Effector CD8-positive, alpha-beta T cell (primary cell): ENCODE measurements at regions not wholly inside any gene's neighbourhood (a gene's known extent, or its start where the extent isn't known, plus 50 kb on each side); places are given as distances from the start of the nearest gene placed in this dataset.

Experiments used
- DNase-seq: peaks from one replicate; lab custom pipeline; 2025; lab: John Stamatoyannopoulos, UW

DNA sequence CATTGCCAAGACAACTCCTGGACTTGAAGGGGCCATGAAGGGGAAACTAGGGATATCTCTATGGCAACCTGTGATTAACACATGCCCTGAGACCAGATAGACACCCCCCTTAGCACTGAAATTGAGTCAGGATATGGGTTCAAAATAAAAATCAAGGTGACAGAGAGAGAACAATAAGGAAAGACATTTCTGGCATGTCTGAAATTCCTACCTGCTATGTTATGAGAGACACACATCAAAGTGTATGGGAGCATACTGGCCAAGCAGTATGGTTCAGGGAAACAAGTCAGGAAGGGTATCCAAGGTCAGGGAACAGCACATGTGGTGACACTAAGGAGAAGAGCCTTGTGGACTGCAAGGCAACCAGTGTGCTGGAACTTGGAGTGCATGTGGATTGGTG is 388.7 kb downstream of the SHQ1 start:
- DNase-seq = no peak

DNA sequence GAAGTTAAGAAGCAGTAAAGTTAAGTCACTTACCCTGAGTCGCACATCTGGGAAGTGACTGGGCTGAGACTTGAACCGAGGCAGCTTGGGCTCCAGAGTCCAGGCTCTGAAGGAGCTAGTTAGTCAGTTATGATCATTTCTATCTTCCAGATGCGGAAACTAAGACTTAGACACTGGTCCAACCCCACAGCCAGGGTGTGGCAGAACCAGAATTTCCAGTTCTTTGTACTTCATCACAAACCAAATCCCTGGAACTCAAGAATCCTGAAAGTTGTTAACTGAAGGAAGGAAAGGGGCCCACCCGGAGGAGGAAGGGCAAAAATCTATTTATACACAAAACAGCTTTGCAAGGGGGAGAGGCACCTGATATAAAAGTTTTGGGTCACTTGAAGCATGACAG is 389.9 kb downstream of the SHQ1 start:
- DNase-seq = no peak

DNA sequence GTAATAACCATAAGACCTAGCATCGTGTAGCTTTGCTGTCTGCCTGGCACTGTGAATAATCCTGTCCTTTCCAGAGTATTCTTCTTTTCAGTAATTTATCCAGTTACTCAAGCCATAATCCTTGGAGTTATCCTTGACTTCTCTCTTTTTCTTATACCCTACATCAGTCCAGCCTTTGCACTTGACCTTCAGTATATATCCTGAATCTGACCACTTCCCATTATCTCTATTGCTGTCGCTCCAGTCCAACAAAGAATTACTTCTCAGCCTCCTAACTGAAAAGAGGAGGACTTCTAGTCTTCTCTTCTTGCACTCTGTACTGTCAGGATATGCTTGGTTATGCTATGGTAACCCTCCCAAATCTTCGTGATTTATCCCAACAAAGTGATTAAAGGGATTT is 393.8 kb downstream of the SHQ1 start:
- DNase-seq = no peak

DNA sequence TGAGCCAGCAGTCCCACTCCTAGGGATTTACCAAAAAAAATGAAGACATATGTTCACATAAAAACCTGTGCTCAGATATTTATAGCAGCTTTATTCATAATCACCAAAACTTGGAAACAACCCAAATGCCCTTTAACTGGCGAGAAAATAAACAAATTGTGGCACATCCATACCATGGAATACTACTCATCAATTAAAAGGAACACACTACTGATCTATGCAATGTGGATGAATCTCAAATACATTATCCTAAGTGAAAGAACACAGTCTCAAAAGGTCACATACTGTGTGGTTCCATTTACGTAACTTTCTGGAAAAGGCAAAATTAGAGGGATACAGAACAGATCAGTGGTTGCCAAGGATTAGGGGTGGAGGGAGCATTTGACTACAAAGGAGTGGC is 394.5 kb downstream of the SHQ1 start:
- DNase-seq = no peak

DNA sequence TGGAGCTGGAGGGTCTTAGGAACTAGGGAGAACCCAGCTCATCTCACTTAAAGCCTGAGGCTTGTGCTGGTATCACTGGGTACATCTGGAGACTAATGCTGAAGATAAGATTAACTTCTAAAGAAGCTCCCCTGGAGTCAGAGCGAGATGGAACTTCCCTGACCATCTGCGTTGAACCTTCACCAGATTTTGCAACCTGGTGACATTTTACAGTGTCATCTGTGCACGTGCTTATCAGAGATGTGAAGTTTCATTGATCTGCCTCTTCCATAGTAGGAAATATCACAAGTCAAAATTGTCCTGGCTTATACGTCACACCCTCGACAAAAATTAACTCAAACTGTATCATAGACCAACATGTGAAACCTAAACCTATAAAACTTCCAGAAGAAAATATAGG is 395.5 kb downstream of the SHQ1 start:
- no peak for DNase-seq

DNA sequence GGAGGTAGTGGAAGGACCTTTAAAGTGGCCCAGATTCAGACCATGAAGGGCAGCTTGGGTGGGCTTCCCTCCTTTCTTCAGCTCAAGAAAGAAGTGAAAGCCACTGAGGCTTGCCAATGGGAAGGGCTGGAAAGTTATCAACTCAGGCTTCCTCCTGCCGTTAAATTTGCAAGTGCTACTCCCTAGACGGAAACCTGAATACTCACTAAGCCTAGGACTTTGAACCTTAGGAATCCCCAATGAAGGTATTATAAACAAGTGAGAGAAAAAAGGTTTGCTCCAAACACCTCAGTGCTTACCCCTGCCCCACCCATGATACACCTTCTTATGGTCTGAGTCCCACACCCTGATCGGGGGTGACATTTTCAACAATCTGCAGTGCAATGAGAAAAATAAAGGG is 396.4 kb downstream of the SHQ1 start:
- DNase-seq = no peak

DNA sequence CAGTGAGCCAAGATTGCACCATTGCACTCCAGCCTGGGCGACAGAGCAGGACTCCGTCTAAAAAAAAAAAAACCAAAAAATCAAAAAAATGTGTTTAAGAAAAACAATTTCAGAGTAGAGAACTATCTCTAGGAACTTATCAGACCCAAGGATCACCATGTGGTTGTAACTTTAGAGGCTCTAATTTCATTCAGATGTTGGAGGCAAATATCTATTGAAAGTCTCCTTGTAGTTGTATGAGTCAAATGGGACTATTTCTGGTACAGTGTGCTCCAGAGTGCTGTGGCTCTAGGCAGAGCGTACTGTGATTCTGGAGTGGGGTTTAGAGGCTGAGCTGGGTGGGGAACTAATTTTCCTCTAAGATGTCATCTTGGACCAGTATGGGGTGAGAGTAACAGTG is 398.7 kb downstream of the SHQ1 start:
- DNase-seq = no peak

DNA sequence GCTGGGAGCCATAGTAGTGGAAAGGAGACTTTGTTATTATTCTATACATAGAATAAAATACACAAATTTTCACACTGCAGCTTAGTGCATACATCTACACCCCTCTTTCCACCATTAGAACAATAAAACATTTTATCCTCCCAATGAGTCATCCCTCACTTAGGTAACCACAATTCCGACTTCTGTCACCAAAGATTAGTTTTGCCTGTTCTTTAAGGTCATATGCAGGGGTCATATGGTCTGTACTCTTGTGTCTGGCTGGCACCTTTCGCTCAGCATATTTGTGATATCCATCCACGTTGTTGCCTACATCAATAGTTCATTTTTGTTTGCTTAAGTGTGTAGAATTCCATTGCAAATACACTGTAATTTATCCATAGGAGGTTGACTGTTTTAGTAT is 399.4 kb downstream of the SHQ1 start:
- no peak for DNase-seq

DNA sequence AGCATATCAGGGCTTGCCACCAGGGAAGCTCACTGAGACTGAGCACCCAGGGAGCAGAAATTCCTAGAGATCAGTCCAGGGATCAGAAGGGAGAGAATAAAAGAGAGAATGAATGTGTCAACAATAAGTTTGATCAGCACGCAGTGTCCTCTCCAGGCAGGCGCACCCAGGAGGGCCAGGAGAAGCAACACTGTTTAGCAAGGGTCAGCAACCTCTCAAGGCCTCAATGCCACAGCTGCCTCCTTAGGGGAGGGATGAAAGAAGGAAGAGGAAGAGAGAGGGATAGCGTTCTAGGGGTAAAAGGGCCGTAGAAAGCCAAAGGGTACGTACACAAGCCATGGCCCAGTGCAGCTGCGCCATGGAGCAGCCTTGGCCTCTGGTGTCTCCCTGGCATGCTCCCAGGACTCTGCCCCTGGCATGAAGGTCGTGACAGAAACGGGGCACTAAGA is 399.8 kb downstream of the SHQ1 start:
- no peak for DNase-seq

DNA sequence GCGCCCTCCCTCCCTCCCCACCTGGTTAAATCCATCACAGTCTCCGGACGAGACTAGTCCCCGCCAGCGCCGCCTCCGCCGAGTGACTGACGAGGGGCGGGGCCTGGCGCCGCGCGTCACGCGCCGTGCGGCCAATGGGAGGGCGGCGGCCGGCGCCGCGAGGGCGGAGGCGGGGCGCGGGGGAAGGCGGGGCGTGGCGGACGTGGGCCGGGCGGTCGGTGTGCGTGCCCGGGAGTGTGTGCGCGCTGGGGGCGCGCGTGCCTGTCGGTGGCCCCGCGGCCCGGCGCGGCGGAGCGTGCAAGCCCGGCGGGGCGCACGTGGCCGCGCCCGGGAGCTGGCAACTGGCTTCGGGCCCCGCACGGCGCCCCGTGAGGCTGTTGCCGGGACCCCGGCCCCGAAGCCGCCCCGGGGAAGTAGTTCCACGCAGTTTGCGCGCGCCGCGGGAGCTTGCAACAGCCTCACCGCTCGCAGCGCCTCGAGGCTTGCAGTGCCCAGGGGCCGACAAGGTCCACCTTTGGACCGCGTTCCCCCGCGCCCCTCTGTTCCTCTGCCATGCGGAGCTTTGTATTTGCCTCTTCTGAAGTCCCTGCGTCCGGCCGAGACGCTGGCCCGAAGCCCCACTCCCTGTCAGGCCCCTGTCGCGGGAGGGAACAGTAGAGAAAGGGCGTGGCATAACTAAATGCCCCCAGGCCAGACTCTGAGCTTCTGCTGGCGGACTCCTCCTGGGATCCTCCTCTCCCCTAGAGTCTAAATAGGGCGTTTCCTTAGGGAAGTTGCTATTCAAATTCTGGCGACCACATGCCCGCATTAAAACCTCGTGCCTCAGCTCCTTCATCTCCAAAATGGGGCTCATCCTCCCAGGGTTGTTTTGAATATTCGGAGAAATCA is 400.9 kb downstream of the SHQ1 start:
- peak; percentile 89 for DNase-seq

DNA sequence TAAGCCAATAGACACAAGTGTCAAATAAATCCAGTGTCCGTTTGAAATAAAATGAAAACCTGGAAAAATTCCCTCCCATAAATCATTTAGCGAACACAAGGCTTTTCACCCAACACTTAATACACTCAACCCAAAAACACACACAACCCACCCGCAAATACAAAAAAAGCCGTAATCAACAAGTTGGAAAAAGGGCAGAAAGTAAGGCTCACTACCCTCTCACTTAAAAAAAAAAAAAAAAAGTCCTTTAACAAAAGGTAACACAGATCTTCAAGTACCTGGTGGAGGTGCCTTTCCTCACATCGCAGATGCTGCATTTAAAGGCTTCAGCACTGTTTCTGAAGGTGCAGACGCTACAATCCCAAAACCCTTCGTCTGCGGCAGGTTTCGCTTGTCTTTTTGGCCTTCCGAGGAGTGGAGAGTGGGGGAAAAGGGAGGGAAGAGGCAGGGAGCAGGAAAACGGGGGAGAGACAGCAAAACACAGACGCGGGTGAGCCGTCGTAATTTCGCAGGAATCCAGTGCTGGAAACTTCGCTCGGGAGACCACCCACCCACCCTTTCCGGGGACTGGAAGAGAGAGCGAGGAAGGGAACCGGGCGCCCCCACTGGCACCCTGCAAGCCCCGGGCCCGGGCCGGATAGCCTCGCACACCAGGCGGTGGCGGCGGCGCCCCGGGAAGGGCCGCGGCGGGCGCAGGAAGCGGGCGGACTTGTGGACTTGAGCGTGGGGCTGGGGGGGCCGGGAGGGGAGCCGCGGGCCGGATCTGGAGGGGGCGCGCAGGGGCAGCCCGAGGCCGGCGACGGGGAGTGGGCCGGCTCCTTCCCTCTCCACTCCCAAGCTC is 401.8 kb downstream of the SHQ1 start, which contains the start of gene RYBP:
Gene RYBP, minus strand, starts transcription at position 404 of the 841 bp plus-strand sequence.
- no peak for DNase-seq

DNA sequence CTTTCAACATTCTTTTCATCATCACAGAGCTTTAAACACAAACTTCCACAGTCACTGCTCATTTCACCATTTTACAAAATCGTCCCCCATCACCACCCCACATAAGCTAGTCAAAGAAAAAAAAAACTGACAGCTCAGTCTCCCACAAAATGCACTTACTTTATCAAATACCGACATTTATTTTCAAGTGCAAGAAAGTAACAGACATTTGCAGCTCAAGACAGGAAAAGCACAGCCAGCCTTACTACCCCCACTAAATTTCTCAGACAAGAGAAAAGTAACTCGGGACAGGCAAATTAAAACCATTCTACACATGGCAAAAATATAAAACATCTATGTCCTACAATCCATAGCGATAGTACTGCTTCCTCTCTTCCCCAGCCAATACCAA is 402.4 kb downstream of the SHQ1 start:
- DNase-seq = no peak

DNA sequence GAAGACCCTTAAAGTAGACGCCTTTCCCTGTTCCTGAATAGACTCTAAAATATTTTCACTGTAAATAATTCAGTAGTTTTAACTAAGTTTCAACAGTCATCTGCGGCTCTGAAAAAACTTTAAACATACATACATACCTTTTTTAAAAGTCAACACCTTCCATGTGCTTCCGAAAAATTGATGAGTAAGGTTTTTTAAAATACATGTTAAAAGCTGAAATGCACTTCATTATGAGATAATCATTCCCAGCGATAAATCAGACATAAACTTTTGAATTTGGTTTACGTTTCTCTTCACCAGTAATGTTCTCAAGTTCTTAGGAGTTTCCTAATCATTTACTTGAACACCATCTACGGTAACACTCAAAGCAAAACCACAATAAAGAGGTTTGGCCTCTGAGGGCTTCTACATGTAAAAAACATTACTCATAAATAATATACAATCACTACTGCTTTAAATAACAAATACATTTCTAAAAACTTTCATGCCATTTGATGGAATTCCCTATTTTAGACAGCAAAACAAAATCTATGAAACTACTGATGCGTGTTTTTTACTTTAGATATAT is 403.5 kb downstream of the SHQ1 start:
- DNase-seq = no peak

DNA sequence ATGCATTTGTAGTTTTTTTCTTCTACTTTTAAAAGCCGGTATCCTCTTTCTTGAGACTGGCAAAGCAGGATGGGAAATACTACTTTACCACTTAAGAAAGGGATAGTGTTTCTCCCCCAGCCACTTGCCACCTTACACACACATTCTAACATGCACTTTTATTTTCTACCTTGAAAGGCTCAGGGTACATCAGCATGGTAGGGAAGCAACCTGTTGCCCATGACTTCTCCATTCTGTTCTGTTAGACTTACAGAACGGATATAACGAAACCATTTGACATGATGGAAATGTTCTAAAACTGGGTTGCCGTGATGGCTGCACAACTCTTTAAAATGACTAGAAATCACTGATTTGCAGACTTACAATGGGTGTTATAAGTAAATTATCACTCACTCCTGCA is 405.5 kb downstream of the SHQ1 start:
- DNase-seq = no peak

DNA sequence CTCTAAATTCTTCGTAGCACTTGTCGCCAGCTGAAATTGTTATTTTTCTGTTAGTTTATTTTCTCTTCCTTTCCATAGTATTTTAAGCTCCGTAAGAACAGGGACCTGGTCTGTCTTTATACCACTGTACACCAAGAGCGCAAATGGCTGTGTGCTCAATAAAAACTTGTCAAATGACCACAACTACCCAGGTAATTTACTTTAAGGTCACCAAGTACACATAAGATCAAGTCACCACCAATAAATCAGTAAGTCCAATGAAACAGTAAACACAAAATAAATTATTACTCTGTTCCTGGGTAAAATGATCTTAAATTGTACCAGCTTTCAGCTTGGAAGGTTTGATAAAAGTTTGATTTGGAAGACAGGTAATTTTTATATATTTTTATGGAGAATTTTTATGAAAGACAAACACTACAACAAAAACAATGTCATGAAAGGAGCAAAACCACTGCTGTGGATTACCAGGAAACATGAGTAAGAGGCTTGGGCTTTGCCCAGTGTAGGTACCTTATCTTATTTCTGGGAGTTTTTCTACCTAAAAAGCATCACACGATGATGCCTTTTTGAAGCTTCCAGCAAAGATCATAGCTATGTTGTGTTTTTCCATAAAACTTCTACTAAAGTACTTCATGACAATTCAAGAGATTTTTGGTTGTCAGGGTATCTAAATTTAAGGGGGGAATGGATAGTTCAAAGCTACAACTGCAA is 406.8 kb downstream of the SHQ1 start:
- DNase-seq = no peak

DNA sequence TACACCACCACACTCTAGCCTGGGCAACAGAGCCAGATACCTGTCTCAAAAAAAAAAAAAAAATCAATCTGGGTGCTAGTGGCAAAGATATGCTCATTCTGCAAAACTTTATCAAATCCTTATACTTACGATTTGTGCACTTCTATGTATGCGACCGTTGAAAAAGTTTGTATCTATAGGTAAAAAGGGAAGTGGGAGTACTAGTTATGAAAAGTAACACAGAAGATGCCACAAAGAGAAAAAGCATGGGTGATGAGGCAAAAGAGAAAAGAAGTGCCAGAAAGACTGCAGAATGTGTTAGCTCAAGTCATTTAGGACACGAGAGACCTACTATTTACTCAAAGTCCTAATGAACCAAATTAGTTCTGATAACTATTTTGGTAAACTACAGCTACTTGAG is 407.8 kb downstream of the SHQ1 start:
- DNase-seq = no peak

DNA sequence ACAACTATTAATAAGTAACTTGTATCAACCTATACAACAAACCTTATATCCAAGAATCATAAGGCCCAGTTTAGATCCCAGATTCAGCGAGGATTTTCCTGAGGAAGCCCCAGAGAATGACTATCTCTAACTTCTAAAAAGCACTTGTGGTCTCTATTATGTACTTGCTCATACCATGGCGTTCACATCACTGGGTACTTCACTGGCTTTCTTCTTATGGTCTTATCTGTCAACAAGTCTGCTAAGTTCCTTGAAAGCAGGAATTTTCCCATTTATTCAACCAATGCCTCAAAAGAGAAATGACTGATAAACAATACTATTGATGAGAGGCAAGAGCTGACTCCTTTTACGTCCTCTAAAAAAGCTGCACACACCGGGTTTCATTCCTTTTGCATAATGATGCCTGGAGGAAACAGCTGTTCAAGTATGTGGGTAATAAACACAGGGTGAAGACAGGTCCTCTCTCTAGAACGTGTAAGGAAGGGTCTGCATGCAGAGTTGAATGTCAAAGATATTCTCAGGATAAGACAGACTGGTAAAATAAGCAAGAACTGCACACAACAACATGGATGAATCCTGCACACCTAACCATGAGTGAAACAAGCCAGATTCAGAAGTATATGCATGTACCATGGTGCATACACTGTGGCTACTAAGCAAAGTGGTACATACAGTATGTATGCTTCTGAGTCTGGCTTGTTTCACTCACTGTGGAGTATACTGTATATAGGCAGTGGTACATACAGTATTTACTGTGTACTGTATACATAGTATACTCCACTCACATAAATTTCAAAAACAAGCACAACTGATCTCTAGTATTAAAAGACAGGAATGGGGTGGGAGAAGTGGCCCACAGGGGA is 408.7 kb downstream of the SHQ1 start:
- DNase-seq = no peak

DNA sequence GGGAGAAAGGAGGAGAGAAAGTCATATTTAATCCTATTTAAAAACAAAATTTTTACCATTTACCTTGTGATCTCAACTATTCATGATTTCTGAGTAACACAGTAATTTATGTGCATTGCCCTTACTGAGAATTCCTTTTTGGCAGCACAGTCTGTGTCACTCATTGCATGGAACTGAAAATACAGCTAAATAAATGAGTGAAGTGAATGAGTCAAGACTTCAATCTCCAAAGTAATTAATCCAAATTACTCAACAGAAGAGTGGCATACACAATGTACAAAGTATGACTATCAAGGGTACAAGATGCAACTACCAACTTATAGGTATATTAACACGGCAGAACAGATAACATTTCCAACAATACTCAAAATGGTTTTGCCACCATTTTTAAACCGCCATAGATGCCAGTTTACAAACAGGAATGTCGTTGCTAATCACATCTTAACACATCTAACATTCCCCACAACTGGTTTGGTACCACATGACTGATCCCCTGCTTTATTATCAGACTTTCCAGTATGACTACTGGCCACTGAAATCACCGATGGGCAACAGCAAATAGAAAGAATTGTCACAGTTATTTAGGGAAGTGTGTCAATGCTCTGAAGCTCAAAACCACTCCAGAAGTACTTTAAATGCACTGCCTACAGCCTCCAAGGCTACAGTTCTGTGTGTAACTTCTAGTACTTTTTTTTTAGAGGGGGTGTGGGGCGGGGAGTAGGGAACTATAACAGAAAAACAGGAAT is 410.4 kb downstream of the SHQ1 start:
- DNase-seq = no peak

DNA sequence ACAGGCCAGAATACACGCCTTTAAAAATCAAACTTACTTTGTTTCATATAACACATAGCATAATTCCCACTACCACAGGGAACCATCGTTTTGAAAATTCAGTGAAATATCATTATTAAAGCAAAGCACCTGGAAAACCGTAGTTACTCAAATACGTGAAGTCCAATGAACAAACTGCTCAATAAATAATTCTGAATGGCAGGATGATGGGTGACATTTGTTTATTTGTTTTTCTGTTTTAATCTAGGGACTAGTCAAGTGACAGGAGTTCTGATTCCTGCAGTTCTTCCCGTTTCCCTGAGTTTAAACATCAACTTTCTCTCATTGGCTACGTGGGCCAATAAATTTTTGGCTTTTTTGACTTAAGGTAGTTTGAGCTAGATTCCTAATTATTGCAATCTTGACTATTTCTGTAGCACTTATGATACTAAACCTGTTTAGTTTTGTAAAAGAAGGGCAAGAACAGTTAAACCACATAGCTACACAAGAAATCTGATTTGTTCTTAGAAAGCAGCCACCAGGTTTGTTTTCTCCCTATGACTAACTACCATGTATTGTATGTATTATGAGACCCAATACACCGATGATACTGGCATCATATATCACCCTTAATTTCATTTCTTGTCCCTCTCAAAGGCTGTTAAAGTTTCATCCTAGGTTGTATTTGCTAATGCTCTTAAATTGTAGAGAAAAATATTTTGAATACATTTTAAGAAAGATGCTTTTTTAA is 411.2 kb downstream of the SHQ1 start:
- DNase-seq = no peak

DNA sequence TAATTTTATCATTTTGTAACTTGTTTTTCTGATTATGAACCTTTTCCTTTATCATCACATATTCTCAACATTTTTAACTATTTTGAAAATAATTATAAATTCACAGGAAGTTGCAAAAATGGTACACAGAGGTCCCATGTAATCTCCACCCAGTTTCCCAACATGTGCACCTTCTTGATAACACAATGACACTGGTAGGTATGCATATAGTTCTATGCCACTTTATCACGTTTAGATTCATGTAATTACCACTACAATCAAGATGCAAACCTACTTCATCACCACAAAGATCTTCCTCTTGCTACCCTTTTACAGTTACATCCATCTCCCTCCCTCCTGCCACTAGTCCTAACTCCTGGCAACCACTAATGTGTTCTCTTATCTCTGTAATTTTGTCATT is 413.9 kb downstream of the SHQ1 start:
- no peak for DNase-seq
